Natural killer cell (primary cell): ENCODE measurements at regions not wholly inside any gene's neighbourhood (a gene's known extent, or its start where the extent isn't known, plus 50 kb on each side); places are given as distances from the start of the nearest gene placed in this dataset.

Experiments used
- ATAC-seq, 3 donors: fragments of 150-1000 bp in 2 of 3; fragments of 200-7000 bp in 1 of 3; cut with Tn5 transposase; 1 replicate in 1 of 3; 2 replicates in 2 of 3; pipeline ENCODE4 v1.10.0; 2021; ENCODE audit warnings: mild to moderate bottlenecking in 2 of 3, moderate library complexity in 2 of 3
- DNase-seq, 2 donors: peaks; one replicate each; pipeline versions ENCODE4 v3.0.0 to v3.0.0-alpha.2; 2013 to 2021; ENCODE audit warnings: mixed read lengths in 1 of 2
- H3K27ac ChIP-seq: one replicate; pipeline ENCODE4 v1.5.1; 2013; ENCODE audit warnings: mild to moderate bottlenecking, low read length
- H3K27me3 ChIP-seq: one replicate; pipeline ENCODE4 v1.6.1; 2013; ENCODE audit warnings: low read length; ENCODE audit not compliant: control insufficient read depth, insufficient read depth
- H3K36me3 ChIP-seq: one replicate; pipeline ENCODE4 v1.6.1; 2013; ENCODE audit warnings: low read length; ENCODE audit not compliant: control insufficient read depth, insufficient read depth
- H3K4me1 ChIP-seq: one replicate; pipeline ENCODE4 v1.6.1; 2013; ENCODE audit warnings: low read length; ENCODE audit not compliant: control insufficient read depth, insufficient read depth
- H3K4me3 ChIP-seq: one replicate; pipeline ENCODE4 v1.5.1; 2013; ENCODE audit warnings: low read length
- H3K9me3 ChIP-seq: one replicate; pipeline ENCODE4 v1.6.1; 2013; ENCODE audit warnings: low read length; ENCODE audit not compliant: control insufficient read depth, insufficient read depth
- H3K27ac Mint-ChIP-seq, 2 donors: one replicate each; pipeline ENCODE4 v1.8.0; 2022; ENCODE audit warnings: mild to moderate bottlenecking in 2 of 2, mixed read lengths in 2 of 2, moderate library complexity in 1 of 2
- H3K27me3 Mint-ChIP-seq, 2 donors: one replicate each; pipeline ENCODE4 v1.8.0; 2022; ENCODE audit warnings: low read depth in 2 of 2, mixed read lengths in 2 of 2
- H3K36me3 Mint-ChIP-seq: one replicate; pipeline ENCODE4 v1.8.0; 2022; ENCODE audit warnings: mixed read lengths
- H3K4me1 Mint-ChIP-seq, 2 donors: one replicate each; pipeline ENCODE4 v1.8.0; 2022; ENCODE audit warnings: mixed read lengths in 2 of 2
- H3K4me3 Mint-ChIP-seq: one replicate; pipeline ENCODE4 v1.8.0; 2022; ENCODE audit warnings: mild to moderate bottlenecking, moderate library complexity, mixed read lengths
- H3K9me3 Mint-ChIP-seq, 2 donors: one replicate each; pipeline ENCODE4 v1.8.0; 2022; ENCODE audit warnings: mixed read lengths in 2 of 2
- CTCF ChIP-seq: fragments of 200-600 bp; IDR thresholded peaks from one replicate; pipeline ENCODE4 v1.8.0; 2022; ENCODE audit warnings: antibody characterized with exemption
- WGBS: methylation state at CpG from one replicate; pipeline ENCODE4 v1.1.7; 2013; ENCODE audit warnings: missing lambda C conversion rate; ENCODE audit not compliant: insufficient coverage; 5-methylcytosine and 5-hydroxymethylcytosine counted together
- intact Hi-C: fragments of 100-400 bp; cut with micrococcal nuclease; formaldehyde crosslinking; loops from one replicate; pipeline ENCODE4 v1.14.2; 2022

- Mint-ChIP-seq H3K4me3 (no peak overlapping the region), H3K4me1 (no peaks in the 10 kb centered on the region), H3K27me3 (peaks cover 5 to 21% of the 10 kb centered on the region in 2 donors), H3K36me3 (no peaks in the 10 kb centered on the region), H3K27ac (no peak overlapping the region), H3K9me3 (no peaks in the 10 kb centered on the region)
- Histone ChIP-seq H3K27me3 (no peaks in the 10 kb centered on the region), H3K36me3 (no peaks in the 10 kb centered on the region), H3K9me3 (no peaks in the 10 kb centered on the region), H3K27ac (no peak overlapping the region), H3K4me1 (no peaks in the 10 kb centered on the region), H3K4me3 (no peak overlapping the region)
- intact Hi-C loops = no loop called here
- no peak for TF ChIP-seq CTCF
- ATAC-seq (no peak), DNase-seq (no peak)
- WGBS = 84% methylated on average over 20 of the region's 20 CpGs
These were observed 73.8 kb upstream of the SHISAL1 start for GRCh38 chr22:44386386-44387035.

- no peak overlapping the region for H3K4me3 ChIP-seq
- H3K9me3 Mint-ChIP-seq = no peaks in the 10 kb centered on the region
- TF ChIP-seq CTCF = no peak
- H3K9me3 ChIP-seq = no peaks in the 10 kb centered on the region
- H3K4me1 ChIP-seq = no peaks in the 10 kb centered on the region
- H3K36me3 Mint-ChIP-seq = no peaks in the 10 kb centered on the region
- no peak overlapping the region for H3K27ac Mint-ChIP-seq
- DNase-seq = no peak
- no peaks in the 10 kb centered on the region for H3K27me3 ChIP-seq
- peaks cover 5 to 21% of the 10 kb centered on the region in 2 donors for H3K27me3 Mint-ChIP-seq
- intact Hi-C loops = no loop called here
- no peak overlapping the region for H3K4me3 Mint-ChIP-seq
- H3K4me1 Mint-ChIP-seq = no peaks in the 10 kb centered on the region
- H3K36me3 ChIP-seq = no peaks in the 10 kb centered on the region
- WGBS = 87% methylated on average over 12 of the region's 12 CpGs
- ATAC-seq = no peak
- H3K27ac ChIP-seq = no peak overlapping the region
These were observed 73.0 kb upstream of the SHISAL1 start for GRCh38 chr22:44385781-44386180.

- H3K4me1 ChIP-seq = no peaks in the 10 kb centered on the region
- intact Hi-C loops = no loop called here
- H3K9me3 ChIP-seq = no peaks in the 10 kb centered on the region
- H3K27me3 ChIP-seq = no peaks in the 10 kb centered on the region
- DNase-seq (no peak), ATAC-seq (no peak)
- Mint-ChIP-seq H3K27me3 (peaks cover 5 to 21% of the 10 kb centered on the region in 2 donors), H3K4me3 (no peak overlapping the region), H3K27ac (no peak overlapping the region), H3K36me3 (no peaks in the 10 kb centered on the region), H3K9me3 (no peaks in the 10 kb centered on the region), H3K4me1 (no peaks in the 10 kb centered on the region)
- TF ChIP-seq CTCF = no peak
- no peak overlapping the region for H3K4me3 ChIP-seq
- no peaks in the 10 kb centered on the region for H3K36me3 ChIP-seq
- WGBS = 90% methylated on average over 14 of the region's 14 CpGs
- no peak overlapping the region for H3K27ac ChIP-seq
These were observed 72.5 kb upstream of the SHISAL1 start for GRCh38 chr22:44385296-44385610.
